ENCODE measurements at regions not wholly inside any gene's neighbourhood (a gene's known extent, or its start where the extent isn't known, plus 50 kb on each side); places are given as distances from the start of the nearest gene placed in this dataset.

DNA sequence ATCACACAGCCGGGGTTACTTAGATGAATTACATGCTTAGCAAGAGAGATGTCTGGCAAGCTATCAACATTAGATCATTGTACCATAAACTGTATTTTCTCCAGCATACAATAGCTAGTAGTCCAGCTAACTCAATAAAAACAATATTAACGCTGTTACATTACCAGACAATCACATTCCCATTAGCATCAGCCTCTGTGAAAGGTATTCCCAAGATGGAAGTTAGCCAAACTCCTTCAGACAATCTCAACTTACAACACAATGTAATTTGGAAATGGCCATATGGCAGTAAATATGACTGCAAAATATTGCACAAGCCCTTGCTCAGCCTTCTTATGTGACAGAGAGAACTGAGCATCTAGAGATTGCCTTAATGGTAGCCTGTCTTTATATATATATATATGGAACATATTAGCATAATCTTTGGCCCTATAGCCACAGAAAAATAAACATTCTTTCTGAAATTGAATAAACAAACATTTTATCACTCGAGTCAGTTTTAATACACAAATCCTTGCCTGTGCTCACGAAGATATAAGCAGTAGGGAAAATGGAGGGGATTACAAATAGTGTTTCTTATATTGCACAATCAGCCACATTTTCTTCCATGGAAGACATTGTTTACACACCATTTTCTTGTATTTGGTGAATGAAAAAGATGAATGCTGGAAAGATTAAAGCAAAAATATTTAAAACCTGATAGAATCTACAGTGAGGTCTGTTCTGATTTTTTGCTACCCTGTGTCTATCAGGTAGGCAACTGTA, 1060.5 kb downstream of the DIAPH3 start:
- DNase-seq (ENCODE audit: low read depth, low spot score) = no peak

DNA sequence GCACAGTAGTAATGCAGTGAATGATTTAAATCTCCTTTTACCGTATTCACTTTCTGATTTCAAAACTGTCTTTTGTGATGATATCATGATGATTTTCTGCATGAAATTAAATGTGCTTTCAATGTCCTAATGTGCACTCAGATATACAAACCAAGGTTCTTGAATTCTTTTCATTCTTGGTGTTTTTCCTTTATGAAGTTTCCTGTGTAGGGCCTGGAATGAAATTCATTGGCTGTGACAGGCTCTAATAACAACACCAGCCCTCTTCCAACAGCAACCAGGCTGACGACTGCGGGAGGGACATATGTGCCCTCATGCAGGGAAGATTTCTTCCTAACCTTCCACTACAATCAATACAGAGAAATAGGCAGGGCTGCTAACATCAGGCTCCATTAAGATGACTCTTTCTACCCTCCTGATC, 1052.0 kb downstream of the DIAPH3 start:
- DNase-seq (ENCODE audit: low read depth, low spot score) = no peak

GRCh38 chr13:59112221-59112718, 1051.5 kb downstream of the DIAPH3 start:
- DNase-seq (ENCODE audit: low read depth, low spot score) = no peak

- DNase-seq (ENCODE audit: low read depth, low spot score) = no peak
Observed at GRCh38 chr13:59119475-59119874, 1044.3 kb downstream of the DIAPH3 start.

- DNase-seq (ENCODE audit: low read depth, low spot score) = no peak
Observed at GRCh38 chr13:59120297-59120843, 1043.4 kb downstream of the DIAPH3 start.

- no peak for DNase-seq (ENCODE audit: low read depth, low spot score)
Observed at GRCh38 chr13:59121507-59121906, 1042.2 kb downstream of the DIAPH3 start.

DNA sequence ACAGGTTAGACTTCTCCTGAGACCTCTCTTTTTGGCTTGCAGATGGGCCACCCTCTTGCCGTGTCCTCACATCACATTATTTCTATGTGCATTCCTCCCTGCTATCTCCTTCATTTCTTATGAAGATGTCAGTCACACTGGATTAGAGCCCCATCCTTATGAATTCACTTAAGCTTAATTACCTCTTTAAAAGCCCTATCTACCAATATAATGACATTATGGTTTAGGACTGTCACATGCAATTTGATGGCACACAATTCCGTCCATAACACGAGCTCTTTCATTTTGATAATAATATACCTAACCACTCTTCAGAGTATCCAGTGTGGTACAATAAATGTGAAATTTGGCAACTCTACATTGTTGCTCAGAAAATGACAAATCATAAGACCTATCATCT, 1037.3 kb downstream of the DIAPH3 start:
- DNase-seq (ENCODE audit: low read depth, low spot score) = no peak

DNA sequence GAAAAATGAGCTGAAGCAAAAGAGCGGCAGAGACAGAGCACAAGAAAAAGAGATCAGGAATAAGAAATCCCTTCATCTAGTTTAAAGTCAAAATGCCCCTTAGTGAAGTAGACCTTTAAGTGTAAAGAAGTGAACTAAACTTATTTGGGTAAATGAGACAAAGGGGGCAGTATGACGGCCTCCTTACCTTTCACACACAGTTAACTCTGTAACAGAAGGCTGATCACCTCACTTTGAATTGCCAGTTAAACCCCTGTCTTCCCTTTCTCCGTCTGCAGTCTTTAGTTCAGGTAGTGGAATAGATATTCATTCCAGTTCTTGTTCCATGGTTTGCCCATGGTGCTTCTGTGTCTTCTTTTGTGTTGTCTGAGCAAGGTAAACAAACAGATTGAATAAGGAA, 1029.8 kb downstream of the DIAPH3 start:
- no peak for DNase-seq (ENCODE audit: low read depth, low spot score)

DNA sequence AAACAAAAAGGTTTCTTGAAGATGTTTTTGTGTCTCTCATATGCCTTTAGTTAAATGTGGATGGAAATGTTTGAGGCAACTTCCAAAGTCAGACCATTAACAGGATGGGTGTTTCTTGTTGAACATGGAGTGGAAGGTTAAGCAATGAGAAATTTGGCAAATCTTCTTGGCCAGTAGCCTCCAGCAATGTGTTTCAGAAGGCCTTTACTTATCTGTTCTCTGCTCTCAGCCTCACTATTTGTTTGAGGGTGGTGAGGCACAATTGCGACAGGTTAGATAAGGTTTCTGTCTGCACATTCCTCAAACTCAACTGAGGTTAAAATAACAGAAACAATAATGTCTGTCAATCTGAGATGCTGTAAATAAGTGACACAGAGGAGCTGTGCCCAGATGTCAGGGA, 1019.0 kb downstream of the DIAPH3 start:
- DNase-seq (ENCODE audit: low read depth, low spot score) = no peak

- DNase-seq (ENCODE audit: low read depth, low spot score) = no peak
Observed at GRCh38 chr13:59145381-59145780, 1018.3 kb downstream of the DIAPH3 start.

DNA sequence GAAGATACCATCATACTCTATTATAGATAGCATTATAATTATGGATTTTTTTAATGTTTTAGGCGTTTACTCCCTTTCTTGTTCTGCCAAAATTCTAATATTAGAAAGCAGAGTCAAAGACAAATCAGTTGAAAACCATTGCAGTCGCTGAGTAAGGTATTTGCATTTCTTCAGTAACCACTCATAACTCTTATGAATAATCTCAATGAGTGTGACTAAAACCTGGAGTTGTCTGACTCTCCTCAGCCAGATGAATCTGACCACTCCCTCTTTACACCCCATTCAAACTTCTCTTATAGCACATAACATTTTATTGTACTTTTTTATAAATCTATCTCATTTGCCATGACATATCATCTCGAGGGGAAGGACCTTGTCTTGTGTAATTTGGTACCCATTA, 1006.5 kb downstream of the DIAPH3 start:
- no peak for DNase-seq (ENCODE audit: low read depth, low spot score)

- no peak for DNase-seq (ENCODE audit: low read depth, low spot score)
Observed at GRCh38 chr13:59166174-59166573, 997.6 kb downstream of the DIAPH3 start.

- no peak for DNase-seq (ENCODE audit: low read depth, low spot score)
Observed at GRCh38 chr13:59172076-59172475, 991.7 kb downstream of the DIAPH3 start.

DNA sequence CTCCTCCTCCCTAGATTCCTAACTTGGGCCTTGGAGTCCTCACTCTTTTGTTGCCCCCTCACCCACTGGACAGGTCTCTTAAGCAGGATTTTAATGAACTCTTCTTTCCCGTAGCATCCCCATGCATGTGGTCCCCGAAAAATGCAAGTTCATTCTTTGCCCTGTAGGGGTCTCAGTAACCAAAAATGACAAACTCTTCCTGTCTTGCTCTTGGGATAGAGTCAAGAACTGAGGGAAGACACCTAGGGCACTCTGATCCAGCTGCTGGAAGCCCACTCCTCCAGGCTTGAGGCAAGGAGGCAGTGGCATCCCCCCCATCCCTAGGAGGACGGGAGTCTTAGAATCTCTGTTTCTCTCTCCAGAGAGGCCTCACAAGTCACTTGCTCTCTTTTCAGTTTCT, 987.0 kb downstream of the DIAPH3 start:
- DNase-seq (ENCODE audit: low read depth, low spot score) = no peak

- no peak for DNase-seq (ENCODE audit: low read depth, low spot score)
Observed at GRCh38 chr13:59178344-59178743, 985.4 kb downstream of the DIAPH3 start.

DNA sequence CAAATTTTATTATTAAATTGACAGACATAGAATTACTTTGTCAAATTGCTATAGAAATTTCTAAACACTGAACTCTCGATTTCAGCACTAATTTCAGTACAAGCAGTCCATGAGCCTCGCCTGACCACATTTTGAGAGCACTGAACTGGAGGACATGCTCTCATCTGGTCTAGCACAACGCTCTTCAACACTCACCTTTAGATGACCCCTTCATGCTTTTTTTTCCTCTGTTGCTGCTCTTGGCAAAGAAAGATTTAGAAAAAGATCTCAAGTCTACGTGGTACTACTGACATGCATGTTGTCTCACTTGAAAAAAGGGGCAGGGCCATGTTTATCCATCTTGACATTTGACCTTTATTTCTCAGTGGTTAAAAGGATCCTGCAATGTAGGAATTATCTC, 981.5 kb downstream of the DIAPH3 start:
- no peak for DNase-seq (ENCODE audit: low read depth, low spot score)

- DNase-seq (ENCODE audit: low read depth, low spot score) = no peak
Observed at GRCh38 chr13:59197397-59197796, 966.3 kb downstream of the DIAPH3 start.

DNA sequence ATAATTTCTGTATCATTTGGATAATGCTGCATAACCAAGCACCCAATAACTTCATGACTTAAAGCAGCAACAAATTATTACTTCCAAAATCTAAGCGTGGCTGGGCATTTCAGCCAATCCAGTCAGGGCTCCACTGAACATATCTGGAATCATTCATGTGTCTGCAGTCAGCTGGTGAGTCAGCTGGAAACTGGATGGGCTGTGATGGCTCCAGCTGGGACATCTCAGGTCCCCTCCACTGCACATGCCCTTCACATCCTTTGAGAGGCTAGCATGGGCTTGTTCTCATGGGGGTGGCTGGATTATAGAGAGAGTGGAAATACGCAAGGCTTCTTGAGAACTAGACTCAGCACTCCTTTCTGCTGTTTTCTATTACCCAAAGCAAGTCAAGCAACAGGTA, 961.9 kb downstream of the DIAPH3 start:
- DNase-seq (ENCODE audit: low read depth, low spot score) = no peak

DNA sequence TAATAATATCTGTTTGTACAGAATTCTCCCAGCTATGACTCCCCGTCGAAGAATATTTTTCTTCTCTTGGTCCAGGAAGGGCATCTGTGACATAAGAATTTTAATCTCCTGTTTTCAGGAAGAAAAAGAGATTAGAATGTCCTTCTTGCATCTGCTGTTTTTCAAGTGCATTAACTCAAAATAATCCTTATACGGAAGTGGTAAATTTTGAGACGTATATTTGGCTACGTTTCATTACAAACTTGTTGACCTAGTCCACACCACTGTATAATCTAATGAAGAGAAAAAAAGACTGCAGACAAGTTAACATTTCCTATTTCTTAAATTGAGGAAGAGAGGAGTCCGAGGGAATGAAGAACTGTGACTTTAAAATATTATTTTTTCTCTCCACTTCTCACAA, 959.9 kb downstream of the DIAPH3 start:
- no peak for DNase-seq (ENCODE audit: low read depth, low spot score)

- DNase-seq (ENCODE audit: low read depth, low spot score) = no peak
Observed at GRCh38 chr13:59205501-59205900, 958.2 kb downstream of the DIAPH3 start.

DNA sequence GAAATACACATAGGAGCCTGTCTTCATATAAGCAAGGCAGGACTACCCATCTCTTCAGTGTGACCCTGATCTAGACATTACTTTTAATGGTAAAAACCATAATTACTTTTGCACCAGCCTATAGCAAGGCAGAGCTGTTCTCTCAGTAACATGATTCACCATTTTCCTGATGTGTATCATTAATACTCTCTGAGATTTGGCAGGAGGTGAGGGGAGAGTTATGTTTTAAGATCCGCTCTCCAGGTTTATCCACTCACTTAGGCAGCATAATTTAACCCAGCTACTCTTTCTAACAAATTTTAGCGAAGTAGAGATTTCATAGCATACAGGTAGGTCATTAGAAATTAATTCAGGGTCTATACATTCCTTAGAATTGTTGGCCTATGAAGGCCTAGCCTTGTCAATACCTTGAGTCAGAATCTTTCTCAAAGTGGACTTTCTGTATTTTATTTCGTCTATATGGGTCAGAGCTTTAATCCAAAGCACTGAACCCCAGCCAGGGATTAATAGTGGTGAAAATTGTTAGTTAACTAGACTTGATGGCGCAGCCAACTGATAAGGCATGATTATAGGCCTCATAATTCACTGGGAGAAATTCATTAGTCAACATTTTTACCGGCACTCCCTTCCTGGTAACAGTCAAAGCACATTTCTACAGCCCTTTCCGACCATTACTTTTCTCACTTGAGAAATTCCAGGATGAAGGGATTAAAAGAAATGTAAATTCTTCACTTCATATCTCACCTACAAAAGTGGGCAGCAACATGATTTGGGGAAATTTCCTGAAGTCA, 955.1 kb downstream of the DIAPH3 start:
- no peak for DNase-seq (ENCODE audit: low read depth, low spot score)

- DNase-seq (ENCODE audit: low read depth, low spot score) = no peak
Observed at GRCh38 chr13:59210543-59210942, 953.2 kb downstream of the DIAPH3 start.

- no peak for DNase-seq (ENCODE audit: low read depth, low spot score)
Observed at GRCh38 chr13:59211606-59212005, 952.1 kb downstream of the DIAPH3 start.
